ENCODE measurements at regions not wholly inside any gene's neighbourhood (a gene's known extent, or its start where the extent isn't known, plus 50 kb on each side); places are given as distances from the start of the nearest gene placed in this dataset.

- no peak for TF ChIP-seq POLR2A (IDR thresholded peaks at IDR 0.05; ENCODE audit: low read depth, low read length)
- TF ChIP-seq CTCF (conservative IDR thresholded peaks at IDR 0.05; ENCODE audit: low read depth, low read length): no peak
- TF ChIP-seq ELK1 (IDR thresholded peaks at IDR 0.05; ENCODE audit: borderline replicate concordance, low read depth, low read length): no peak
- TF ChIP-seq MXI1 (IDR thresholded peaks at IDR 0.05; ENCODE audit: borderline replicate concordance, low read depth, low read length): no peak
- no peak for TF ChIP-seq USF2 (IDR thresholded peaks at IDR 0.05; ENCODE audit: low read depth, low read length)
Observed at GRCh38 chr15:87799838-87800237, 456.7 kb downstream of the NTRK3 start.
